ENCODE measurements at regions not wholly inside any gene's neighbourhood (a gene's known extent, or its start where the extent isn't known, plus 50 kb on each side); places are given as distances from the start of the nearest gene placed in this dataset.
"Not testable (repeated sequence)": the region's sequence is repeated elsewhere in the genome, so short reads cannot be mapped to it uniquely, and the experiment has no call there.

DNA sequence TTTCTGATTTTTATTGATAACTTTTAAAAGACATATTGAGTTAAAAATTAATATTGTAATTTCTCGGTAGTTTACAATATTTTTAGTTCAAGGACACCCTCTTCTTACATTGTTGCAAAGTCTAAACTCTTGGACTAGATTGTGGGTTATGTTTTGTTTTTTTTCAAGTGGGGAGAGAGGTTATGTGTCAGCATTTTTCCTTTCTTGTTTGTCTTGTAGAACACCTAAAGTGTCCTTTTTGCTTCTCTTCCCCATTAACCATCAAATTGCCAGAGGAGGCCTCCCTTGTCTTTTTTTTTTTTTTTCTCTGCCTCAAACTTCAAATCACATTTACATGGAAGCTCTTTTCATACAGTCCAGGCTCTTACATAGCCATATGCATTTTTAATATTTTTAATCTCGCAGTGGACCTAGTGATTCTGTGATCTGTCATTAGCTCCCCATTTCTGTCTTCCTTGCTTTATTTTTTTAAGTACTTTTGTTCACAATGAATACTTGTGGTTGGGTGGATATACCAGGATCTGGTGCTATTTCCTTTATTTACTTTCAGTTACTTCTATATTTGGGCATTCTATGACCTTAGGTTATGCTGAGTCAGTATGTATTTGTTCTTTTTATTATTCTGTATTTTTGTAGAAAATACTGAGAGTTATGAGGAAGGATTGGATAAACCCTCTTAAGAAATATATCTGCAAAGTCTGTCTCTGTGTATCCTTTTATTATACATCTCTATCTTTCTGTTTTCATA, 2280.6 kb upstream of the ACO1 start:
- no peak for DNase-seq
- Histone ChIP-seq H3K36me3 (no peaks in the 10 kb centered on the region), H3K9me3 (no peaks in the 10 kb centered on the region), H3K4me3 (no peak overlapping the region), H3K4me1 (no peaks in the 10 kb centered on the region), H3K27ac (no peak overlapping the region), H3K27me3 (no peaks in the 10 kb centered on the region)
- ATAC-seq = no peak
- no peak for TF ChIP-seq POLR2A (IDR thresholded peaks at IDR 0.05)
- TF ChIP-seq, protein P1, sequence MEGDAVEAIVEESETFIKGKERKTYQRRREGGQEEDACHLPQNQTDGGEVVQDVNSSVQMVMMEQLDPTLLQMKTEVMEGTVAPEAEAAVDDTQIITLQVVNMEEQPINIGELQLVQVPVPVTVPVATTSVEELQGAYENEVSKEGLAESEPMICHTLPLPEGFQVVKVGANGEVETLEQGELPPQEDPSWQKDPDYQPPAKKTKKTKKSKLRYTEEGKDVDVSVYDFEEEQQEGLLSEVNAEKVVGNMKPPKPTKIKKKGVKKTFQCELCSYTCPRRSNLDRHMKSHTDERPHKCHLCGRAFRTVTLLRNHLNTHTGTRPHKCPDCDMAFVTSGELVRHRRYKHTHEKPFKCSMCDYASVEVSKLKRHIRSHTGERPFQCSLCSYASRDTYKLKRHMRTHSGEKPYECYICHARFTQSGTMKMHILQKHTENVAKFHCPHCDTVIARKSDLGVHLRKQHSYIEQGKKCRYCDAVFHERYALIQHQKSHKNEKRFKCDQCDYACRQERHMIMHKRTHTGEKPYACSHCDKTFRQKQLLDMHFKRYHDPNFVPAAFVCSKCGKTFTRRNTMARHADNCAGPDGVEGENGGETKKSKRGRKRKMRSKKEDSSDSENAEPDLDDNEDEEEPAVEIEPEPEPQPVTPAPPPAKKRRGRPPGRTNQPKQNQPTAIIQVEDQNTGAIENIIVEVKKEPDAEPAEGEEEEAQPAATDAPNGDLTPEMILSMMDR (IDR thresholded peaks at IDR 0.05) = no peak
- intact Hi-C loops (cut with DNase I) = no loop called here
- WGBS (ENCODE audit: insufficient coverage, low coverage, low lambda C conversion rate, missing lambda C conversion rate) = 48% methylated on average over 2 of the region's 2 CpGs

DNA sequence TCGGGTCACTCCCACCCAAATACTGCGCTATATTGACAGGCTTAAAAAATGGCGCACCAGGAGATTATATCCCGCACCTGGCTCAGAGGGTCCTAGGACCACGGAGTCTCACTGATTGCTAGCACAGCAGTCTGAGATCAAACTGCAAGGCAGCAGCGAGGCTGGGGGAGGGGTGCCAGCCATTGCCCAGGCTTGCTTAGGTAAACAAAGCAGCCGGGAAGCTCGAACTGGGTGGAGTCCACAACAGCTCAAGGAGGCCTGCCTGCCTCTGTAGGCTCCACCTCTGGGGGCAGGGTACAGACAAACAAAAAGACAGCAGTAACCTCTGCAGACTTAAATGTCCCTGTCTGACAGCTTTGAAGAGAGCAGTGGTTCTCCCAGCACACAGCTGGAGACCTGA, 2277.3 kb upstream of the ACO1 start:
- H3K36me3 ChIP-seq; ATAC-seq; H3K27me3 ChIP-seq; DNase-seq; H3K27ac ChIP-seq; intact Hi-C loops (cut with DNase I); H3K4me1 ChIP-seq; H3K4me3 ChIP-seq; H3K9me3 ChIP-seq: not testable (repeated sequence)
- 82% methylated on average over 4 of the region's 8 CpGs for WGBS (ENCODE audit: insufficient coverage, low coverage, low lambda C conversion rate, missing lambda C conversion rate)

DNA sequence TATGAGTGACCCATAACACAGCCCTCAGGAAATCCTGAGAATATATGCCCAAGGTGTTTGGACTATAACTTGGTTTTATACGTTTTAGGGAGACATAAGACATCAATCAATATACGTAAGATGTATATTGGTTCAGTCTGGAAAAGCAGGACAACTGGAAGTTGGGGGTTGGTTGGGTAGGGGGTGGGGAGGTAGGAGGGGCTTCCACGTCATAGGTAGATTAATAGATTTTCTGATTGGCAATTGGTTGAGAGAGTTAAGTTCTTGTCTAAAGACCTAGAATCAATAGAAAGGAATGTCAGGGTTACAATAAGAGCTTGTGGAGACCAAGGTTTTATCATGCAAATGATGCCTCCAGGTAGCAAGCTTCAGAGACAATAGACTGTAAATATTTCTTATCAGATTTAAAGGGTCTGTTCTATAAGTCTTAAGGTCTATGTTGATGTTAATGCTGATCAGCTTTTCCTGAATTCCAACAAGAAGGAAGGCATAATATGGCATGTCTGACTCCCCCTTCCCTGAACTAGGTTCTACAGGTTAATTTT, 2267.7 kb upstream of the ACO1 start:
- Histone ChIP-seq H3K4me1 (no peaks in the 10 kb centered on the region), H3K27me3 (no peaks in the 10 kb centered on the region), H3K9me3 (no peaks in the 10 kb centered on the region), H3K27ac (no peak overlapping the region), H3K4me3 (no peak overlapping the region), H3K36me3 (no peaks in the 10 kb centered on the region)
- TF ChIP-seq POLR2A (IDR thresholded peaks at IDR 0.05) = no peak
- TF ChIP-seq, protein P1 (IDR thresholded peaks at IDR 0.05) = no peak
- intact Hi-C loops (cut with DNase I) = no loop called here
- 48% methylated on average over 3 of the region's 3 CpGs for WGBS (ENCODE audit: insufficient coverage, low coverage, low lambda C conversion rate, missing lambda C conversion rate)
- ATAC-seq (no peak), DNase-seq (no peak)

DNA sequence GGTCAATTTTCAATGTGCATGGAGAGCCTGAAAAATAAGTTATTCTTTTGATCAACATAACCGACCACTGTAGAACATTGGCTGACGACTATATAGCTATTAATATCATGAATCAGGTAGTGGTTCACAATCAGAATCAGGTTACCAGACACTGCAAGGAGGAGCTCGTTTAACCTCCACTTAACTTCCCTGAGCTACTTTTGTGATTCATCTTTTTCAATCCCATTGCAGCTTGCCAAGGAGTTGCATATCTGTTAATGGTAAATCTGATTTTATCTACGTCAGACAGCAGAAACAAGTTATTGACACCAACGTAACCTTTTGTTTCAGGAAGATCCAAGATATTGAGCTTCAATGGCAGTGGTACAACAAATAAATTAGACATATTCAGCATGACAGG, 2263.8 kb upstream of the ACO1 start:
- H3K4me3 ChIP-seq = no peak overlapping the region
- no peaks in the 10 kb centered on the region for H3K4me1 ChIP-seq
- no peak for DNase-seq
- no peaks in the 10 kb centered on the region for H3K36me3 ChIP-seq
- ATAC-seq = no peak
- TF ChIP-seq POLR2A (IDR thresholded peaks at IDR 0.05) = no peak
- TF ChIP-seq, protein P1 (IDR thresholded peaks at IDR 0.05) = no peak
- no peaks in the 10 kb centered on the region for H3K27me3 ChIP-seq
- WGBS (ENCODE audit: insufficient coverage, low coverage, low lambda C conversion rate, missing lambda C conversion rate) = 21% methylated on average over 5 of the region's 5 CpGs
- intact Hi-C loops (cut with DNase I) = no loop called here
- no peaks in the 10 kb centered on the region for H3K9me3 ChIP-seq
- no peak overlapping the region for H3K27ac ChIP-seq

DNA sequence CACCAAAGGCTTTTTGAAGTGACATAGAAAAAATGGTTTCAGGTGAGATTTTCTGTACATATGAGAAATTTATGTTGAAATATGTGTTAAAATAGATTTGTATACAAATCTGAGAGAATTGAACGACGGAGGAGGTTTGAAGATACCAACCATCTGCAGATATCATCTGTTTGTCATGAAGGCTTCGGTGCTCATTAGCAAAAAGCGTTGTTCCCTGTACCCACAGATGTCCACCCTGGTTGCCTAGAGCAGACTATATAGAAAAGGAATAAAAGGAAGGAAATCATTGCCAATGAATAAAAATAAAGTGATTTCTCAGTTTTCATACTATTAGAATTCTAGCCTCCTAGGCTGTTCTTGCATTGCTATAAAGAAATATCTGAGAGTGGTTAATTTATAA, 2262.8 kb upstream of the ACO1 start:
- Histone ChIP-seq H3K4me1 (no peaks in the 10 kb centered on the region), H3K36me3 (no peaks in the 10 kb centered on the region), H3K9me3 (no peaks in the 10 kb centered on the region), H3K27me3 (no peaks in the 10 kb centered on the region), H3K4me3 (no peak overlapping the region), H3K27ac (no peak overlapping the region)
- intact Hi-C loops (cut with DNase I) = no loop called here
- WGBS (ENCODE audit: insufficient coverage, low coverage, low lambda C conversion rate, missing lambda C conversion rate) = 62% methylated on average over 4 of the region's 4 CpGs
- no peak for ATAC-seq
- DNase-seq = no peak
- TF ChIP-seq POLR2A (IDR thresholded peaks at IDR 0.05) = no peak
- TF ChIP-seq, protein P1 (IDR thresholded peaks at IDR 0.05) = no peak

Data from right lobe of liver (tissue), 6 donors.